NCI-H446 (cell line): ENCODE measurements at regions not wholly inside any gene's neighbourhood (a gene's known extent, or its start where the extent isn't known, plus 50 kb on each side); places are given as distances from the start of the nearest gene placed in this dataset.
"Not testable (repeated sequence)": the region's sequence is repeated elsewhere in the genome, so short reads cannot be mapped to it uniquely, and the experiment has no call there.

Experiments
- DNase-seq, 2 experiments: peaks; one replicate each; lab custom pipeline; 2025; lab: John Stamatoyannopoulos, UW

DNA sequence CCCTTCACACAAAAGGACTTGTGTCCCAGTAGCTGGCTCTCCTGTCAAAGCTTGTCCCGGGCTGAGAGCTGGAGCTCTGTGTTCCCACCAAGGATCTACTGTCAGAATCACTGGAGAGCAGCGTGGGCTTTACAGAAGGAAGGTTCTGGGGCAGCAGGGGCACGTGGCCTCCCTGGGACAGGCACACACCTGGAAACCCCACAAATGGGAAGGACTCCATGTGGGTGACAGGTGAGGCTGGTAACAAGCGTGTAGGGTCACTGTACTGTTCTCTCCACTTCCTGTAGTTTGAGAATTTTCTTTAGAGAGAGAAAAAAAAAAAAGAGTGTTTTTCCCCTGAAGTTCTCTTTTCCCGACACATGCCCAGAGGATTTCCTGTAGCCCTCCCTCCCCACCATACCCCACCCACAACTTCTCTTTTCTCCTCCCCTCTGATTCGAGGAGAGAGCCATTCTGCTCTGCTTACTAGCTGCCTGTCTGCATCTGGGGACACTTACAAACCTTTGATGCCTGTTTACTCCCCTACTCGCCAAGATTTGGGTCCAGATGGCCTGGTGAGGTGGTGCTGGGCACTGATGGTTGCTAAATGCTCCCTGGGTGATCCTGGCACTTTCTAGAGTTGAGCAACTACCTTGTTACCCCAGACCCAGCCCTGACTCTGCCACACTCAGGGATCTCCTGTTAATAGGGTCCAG is 84.1 kb upstream of the SIRPA start:
- DNase-seq, result peak; percentile 26 to 56

DNA sequence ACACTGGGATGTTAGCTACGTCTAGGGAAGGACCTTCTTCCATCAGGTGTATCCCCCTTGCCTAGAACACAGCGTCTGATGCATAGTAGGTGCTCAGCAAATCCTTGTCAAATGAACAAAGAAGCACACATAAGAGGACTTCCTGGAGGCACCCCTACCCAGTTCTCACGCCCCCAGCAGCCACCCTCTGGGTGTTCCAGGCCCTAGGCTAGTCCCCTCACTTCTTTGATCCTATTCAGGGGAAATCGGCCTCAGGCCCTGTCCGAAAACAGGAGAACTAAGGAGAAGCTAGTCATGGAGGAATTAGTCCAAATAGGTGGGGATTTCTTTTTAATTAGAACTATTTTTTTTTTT is 84.7 kb upstream of the SIRPA start:
- no peak for DNase-seq

- DNase-seq, result no peak
Observed at GRCh38 chr20:1809611-1810510, 85.3 kb upstream of the SIRPA start.

DNA sequence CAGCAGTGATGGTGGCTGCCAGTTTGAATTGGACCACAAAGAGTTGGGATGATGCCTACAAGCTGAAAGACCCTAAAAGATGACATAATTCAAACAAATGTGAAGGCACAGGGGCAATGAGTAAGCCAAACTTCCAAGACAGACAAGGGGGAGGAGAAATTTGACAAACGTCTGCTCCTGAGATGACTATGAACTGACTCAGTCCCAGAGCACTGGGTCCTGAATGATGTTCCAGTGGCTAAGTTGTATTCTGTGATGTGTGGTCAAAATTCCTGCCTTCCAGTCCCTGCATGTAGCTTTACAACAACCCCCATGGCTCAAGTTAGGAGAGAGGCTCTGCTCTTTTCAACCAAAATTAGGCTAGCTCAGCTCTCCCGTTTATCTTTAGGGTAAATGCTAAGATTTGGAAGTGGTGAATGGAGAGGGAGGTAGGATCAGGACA is 86.1 kb upstream of the SIRPA start:
- peak; percentile 32 to 70 for DNase-seq

DNA sequence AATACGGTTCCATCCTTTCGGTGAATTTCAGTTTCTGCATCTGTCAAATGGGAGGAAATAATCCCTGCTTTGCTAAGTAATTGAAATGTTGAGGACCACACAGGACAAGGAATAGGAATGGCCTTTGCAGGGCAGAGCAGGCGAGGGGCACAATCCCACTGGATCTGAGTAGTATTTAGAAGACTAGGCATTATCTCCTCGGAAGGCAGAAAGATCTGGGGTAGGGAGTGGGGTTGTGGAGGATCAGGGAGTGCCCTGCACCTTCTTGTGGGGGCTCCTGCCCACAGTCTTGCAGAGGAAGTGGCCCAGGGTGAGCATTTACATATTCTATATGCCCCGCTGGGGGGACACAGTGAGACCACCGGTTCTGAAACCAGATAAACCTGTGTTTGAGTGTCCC is 87.1 kb upstream of the SIRPA start:
- no peak for DNase-seq

GRCh38 chr20:1807394-1807793 is 87.8 kb upstream of the SIRPA start:
- no peak for DNase-seq

DNA sequence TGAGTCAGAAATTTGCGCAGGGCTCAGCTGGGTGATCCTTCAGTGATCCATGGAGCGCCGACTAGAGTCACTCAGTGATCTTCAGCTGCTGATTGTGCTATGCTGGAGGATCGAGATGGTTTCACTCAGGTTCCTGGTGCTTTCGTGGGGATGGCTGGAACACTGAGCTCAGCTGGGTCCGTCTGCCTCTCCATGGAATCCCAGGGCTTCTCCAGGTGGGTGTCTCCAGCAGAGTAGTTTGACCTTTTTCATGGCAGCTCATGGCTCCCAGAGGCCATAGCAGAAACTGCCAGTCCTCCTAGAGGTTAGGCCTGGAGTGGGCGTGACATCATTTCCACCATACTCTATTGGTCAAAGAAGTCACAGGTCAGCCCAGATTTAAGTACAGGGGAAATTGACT is 88.8 kb upstream of the SIRPA start:
- DNase-seq, result no peak

- no peak for DNase-seq
Observed at GRCh38 chr20:1805816-1806215, 89.4 kb upstream of the SIRPA start.

DNA sequence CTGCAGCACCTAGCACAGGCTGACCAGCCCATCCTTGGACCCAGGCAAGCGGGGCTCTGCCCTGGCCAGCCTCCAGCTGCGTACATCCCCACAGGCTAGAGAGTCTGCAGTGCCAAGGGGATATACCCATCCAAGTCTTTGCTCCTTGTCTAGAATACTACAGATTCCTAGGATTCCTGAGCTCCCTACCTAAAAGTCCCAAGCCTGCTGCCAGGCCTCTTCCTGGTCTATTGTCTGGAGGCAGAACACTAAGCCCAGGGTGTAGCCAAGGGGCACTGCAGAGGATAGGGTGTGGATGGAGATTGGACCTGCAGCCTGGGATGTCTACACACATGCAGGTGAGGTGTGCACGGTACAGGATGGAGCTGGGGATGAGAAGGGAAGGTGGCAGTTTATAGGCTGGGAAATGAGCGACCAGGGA is 90.0 kb upstream of the SIRPA start:
- DNase-seq, result no peak

- no peak for DNase-seq
Observed at GRCh38 chr20:1804554-1804956, 90.7 kb upstream of the SIRPA start.

DNA sequence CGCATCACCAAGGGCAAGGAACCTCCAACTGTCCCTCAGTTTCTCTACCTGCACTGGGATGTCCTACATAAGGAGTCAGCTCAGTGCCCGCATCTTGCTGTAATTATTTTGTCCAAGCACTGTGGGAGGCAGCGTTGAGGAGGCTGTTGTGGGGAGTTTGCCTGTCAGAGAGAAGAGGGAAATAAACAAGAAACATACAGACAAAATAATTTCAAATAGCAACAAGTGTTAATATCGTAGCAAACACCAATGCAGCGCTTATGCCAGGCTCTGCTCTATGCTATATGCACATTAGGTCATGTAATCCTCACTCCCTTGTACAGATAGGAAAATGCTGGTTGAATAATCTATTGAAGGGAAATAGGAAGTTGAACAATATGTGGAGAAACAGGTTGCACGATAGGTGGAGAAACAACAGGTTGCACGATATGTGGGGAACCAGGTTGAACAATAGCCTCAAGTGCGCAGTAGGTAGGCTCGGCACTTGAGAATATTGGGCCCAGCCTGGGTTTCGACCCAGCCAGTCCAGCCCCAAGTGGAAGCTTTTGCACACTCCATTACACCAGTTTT is 91.2 kb upstream of the SIRPA start:
- DNase-seq, result no peak

- no peak for DNase-seq
Observed at GRCh38 chr20:1803061-1803931, 91.9 kb upstream of the SIRPA start.

DNA sequence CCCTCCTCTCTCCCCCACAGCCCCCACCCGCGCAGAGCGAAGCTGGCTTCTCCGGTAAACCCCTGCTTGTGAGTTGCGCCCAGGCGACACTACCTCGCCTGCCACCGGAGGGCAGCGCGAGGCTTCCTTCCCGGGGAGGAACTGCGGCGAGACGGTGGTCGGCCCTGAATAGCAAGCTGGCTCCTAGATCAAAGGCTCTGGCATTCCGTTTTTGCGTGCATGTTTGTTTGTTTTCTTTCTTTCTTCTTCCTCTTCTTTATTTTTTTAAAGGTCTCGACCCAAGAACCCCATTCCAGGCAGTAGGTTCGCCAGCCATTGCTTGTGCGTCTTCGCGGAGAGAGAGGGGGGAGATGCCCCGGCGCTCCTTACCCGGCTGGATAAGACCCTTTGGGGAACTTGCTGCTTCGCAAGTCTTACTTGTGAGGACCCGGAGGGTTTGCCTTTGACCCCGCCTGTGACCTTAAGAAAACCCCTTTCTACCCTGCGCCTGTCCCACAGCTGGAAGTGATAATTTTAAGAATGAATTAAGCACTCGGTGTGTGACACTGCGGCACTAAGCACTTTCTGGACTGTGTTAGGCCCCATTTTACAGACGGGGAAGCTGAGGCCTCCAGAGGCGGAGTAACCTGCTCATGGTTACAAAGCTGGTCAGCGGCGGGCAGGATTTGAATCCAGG is 92.7 kb upstream of the SIRPA start:
- peak; percentile 67 to 75 for DNase-seq

- no peak for DNase-seq
Observed at GRCh38 chr20:1801929-1802306, 93.3 kb upstream of the SIRPA start.

DNA sequence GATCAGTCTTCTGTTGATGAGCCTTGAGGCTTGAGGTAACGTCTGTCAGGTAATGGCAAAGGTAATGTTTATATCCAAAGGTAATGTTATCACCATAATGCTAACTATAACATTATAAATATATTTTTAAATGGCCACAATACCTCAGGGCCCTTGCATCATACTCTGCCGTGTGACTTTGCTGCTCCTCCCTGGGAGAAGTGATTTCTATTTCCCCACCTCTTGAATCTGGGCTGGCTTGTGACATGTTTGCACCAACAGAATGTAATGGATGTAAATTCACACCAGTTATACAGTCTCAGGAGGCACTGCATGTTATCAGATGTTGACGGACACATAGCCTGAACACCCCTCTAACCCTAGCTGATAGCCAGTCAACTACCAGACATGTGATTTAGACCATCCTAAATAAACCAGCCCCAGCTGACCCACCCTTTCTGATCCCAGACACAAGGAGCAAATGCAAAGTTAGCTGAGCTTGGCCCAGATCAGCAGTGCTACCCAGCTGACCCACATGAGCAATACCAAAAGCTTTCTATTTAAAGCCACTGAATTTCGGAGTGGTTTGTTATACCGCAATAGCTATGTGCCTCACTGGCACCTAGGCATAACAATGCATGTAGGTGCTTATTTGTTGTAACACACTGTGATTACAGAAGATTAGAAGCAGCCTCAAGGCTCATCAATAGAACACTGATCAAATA is 93.8 kb upstream of the SIRPA start:
- no peak for DNase-seq

DNA sequence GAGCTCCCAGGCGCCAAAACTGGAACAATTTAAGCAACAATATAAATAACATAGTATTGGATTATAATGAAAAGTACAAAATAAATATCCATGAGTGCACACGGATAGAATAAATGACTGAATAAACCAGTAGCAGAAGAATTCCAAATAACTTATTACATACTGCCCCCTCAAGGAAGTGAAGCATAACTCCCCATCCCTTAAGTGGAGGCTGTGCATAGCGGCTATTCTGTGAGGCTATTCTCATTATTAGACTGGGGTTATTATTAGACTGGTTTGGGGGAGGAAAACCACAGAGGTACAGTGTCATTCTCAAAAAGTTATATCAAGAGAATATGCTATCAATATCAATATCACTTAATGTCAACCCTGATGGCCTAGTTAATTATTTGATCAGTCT is 94.4 kb upstream of the SIRPA start:
- peak in 1 of 2 experiments; percentile 47 for DNase-seq

DNA sequence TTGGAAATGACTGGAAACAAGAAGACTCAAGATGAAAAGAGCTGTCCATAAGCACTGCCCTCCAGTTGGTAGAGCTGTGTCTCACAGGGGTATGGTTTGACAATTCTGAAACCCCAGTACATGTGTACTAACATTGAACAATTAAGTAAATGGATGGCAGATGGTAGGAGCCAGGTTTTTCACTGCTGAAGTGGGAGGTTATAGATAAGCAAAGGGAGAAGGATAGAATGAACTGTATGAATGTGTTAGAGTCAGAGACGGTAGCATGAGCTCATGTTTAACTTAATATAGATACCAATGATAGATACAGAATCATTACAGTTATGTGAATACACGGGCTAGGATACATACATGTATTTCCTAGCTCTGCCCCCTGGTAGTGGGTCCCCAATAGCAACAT is 95.0 kb upstream of the SIRPA start:
- DNase-seq, result no peak

- not testable (repeated sequence) for DNase-seq
Observed at GRCh38 chr20:1799746-1800145, 95.5 kb upstream of the SIRPA start.

DNA sequence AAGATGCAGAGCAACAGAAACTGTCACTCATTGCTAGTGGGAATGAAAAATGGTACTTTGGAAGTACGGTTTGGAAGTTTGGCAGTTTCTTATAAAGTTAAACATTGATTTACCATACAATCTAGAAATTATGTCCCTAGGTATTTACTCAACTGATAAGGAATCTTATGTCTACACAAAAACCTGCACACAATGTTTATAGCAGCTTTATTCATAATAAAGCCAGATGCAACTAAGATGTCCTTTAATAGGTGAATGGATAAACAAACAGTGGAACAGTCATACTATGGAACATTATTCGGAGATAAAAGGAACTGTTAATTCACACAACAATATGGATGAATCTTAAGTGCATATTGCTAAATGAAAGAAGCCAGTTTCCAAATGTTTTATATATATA is 96.2 kb upstream of the SIRPA start:
- no peak for DNase-seq

DNA sequence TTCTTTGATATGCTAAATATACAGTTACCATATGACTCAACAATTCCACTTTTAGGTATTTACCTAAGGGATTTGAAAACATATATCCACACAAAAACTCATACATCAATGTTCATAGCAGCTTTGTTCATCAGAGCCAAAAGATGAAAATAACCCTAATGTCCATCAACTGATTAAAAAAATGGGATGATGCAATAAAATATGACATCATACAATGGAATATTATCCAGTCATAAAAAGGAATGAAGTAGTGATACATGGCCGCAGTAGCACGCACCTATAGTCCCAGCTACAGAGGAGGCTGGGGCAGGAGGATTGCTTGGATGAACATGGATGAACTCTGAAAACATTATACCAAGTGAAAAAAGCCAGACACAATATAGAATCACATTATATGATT is 101.4 kb upstream of the SIRPA start:
- DNase-seq, result no peak

GRCh38 chr20:1792274-1792673 is 102.9 kb upstream of the SIRPA start:
- DNase-seq, result no peak
